Dermis microvascular lymphatic vessel endothelial cell (primary cell): ENCODE measurements at regions not wholly inside any gene's neighbourhood (a gene's known extent, or its start where the extent isn't known, plus 50 kb on each side); places are given as distances from the start of the nearest gene placed in this dataset.
A peak's percentile ranks its signal among the peaks of the same experiment; 100 is the strongest.

Experiments
- DNase-seq, 2 donors: peaks; one replicate each; pipeline versions ENCODE4 v3.0.0 to v3.0.0-alpha.2; 2010; ENCODE audit warnings: low read depth in 2 of 2

DNA sequence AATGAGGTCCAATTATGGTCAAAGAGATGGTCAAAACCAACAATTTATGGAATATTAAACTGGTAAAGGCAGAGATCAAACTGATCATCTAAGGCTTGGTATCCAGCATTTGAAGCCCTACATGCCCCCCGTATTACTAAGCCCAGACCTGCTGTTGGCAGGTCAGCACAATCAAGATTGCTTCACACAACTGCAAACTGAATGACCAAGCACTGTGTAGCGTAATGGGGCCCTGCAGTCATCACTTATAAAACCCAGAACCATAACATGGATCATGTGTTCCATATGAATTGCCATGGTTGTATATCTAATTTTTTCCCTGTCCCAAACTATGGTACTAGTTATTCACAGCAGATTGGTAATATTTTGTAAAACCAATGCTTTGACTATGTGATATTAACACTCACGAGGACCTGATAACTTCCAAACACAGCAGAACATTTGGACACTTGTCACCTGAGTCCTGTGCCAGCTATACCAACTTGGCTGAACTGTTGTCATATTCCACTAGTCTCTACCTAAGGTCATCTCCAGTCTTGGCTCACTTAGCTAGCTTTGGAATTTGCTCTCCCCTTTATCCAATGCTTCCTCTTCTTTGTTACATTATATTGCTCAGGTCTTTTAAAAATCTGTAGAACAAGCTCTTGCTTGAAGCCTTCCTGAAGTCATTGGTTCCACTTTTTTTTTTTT is 81.7 kb upstream of the HMHB1 start:
- no peak for DNase-seq

DNA sequence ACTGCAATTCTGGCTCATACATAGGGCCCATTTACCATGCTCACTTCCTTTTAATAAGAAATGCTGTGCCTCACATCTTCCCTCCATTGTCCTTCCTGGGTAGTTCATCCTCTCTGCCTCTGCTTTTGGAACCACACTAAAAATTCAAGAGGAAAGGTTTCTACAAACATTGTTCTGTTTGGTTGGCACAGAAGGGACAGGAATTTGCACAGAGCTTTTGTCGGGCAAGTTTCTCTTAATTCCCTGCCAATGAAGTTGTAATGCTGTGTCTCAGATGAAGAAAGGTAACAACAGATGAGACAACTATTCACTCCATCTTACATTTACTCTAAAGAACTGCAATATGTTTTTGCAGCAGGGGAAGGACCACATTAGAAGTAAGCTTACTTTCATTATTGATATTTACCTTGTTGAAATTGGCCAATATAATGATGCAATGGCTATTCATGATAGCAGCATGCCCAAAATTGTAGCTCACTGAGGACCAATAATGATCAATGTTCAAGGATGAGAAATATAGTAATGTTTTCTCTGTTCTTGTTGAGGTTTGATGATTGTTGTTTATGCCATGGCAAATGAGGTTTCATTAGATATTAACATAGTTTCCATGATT is 82.5 kb upstream of the HMHB1 start:
- no peak for DNase-seq

DNA sequence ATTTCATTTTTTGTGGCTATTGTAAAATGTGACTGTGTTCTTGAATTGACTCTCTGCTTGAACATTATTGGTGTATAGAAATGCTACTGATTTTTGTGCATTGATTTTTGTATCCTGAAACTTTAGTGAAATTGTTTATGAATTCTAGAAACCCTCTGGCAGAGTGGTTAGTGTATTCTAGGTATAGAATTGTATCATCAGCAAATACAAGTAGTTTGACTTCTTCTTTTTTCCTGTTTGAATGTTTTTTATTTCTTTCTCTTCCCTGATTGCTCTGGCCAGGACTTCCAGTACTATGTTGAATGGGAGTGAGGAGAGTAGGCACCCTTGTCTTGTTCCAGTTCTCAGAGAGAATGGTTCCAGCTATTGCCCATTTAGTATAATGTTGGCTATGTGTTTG is 88.8 kb upstream of the HMHB1 start:
- DNase-seq = no peak

DNA sequence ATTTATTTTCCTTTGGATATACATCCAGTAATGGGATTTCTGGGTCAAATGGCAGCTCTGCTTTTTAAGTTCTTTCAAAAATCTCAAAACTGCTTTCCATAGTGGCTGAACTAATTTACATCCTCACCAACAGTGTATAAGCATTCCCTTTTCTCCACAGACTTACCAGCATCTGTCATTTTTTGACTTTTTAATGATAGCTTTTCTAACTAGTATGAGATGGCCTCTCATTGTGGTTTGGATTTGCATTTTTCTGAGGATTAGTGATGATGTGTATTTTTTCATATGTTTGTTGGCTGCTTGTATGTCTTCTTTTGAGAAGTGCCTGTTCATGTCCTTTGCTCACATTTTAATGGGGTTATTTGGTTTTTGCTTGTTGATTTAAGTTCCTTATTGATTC is 90.0 kb upstream of the HMHB1 start:
- no peak for DNase-seq

DNA sequence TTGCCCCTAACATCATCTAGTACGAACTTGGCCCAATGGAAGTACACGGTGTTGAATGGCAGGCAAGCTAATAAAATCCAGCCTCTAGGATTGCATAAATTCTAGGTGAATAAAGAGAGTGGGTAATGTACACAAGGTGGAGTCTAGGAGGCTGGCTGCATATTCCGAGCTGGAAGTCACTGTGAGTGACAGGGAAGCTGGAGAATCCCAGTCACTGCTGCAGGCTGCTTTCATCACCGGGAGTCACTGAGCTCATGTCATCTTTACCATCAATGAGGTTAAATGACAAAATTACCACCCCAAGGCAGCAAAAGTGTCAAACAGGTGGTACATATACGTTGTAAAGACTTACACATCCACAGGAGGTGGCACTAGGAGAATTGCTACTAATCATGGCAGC is 91.3 kb upstream of the HMHB1 start:
- DNase-seq = no peak

DNA sequence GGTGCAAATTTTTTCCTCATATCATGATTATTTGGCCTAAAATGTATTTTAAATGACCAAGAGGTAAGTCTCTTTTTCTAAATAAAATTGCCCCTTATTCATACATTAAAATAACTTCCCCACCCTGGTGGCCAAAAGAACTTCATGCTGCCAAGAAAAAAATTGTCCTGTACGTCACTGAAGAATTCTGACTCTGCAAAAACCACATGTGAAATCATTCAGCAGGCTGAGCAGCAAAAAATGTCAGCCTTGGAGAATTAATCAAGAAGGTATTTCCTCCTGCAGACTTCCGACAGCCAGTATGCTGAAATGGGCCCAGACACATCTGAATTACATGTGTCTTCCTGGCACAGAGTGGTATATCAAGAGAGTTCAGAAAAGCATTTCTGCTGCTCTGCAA is 94.6 kb upstream of the HMHB1 start:
- DNase-seq = no peak

DNA sequence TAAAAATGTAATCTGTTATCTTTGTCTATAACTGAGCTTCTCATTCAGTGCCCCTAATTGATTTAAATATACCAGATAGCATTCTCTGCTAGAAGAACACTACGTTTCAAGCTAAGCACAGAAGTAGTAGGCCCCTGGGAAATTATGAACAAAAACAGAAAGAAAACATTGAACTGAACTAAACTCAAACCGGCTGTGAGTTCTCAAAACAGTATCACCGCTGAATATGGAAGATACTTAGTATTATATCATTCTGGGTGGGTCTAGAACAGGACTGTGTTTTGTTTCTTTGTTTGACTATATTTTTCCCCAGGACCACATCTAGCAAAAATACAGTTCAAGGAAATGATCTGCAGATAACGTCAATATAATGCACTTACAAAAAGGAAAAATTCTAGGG is 95.1 kb upstream of the HMHB1 start:
- no peak for DNase-seq

DNA sequence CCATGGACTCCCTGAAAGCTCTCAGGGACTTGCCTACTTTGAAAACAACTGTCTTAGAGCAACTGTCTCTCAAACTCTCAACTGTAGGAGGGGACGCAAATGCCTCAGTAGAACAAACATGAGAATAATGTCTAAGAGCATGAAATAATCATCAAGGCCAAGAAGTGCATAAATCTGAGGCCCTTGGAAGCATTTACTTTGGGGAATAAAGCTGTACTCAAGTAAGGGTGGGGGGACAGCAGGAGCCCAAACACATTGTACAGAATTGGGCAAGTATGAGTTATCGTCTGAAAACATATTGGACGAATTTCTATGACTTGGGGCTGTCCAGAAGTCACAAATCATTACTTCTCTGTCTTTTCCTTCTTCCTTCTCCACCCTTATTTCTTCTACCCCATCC is 96.3 kb upstream of the HMHB1 start:
- DNase-seq = no peak

DNA sequence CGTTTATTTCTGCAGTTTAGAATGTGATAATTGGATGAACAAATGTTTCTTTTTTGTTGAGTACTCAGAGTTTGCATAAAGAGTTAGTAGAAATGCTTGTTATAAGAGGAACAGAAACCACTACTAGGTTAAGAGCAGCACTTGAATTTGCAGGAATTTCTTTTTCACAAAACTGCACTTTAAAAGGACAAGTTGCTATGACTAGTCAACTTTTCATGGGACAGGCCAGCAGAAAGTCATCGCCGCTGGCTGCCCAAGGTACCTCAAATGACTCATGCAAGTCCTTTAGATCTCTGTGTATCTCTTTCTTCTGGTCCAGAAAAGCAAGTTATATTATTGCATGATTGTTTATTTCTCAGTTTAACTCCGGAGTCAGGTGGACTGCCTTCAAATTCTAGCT is 97.3 kb upstream of the HMHB1 start:
- no peak for DNase-seq

DNA sequence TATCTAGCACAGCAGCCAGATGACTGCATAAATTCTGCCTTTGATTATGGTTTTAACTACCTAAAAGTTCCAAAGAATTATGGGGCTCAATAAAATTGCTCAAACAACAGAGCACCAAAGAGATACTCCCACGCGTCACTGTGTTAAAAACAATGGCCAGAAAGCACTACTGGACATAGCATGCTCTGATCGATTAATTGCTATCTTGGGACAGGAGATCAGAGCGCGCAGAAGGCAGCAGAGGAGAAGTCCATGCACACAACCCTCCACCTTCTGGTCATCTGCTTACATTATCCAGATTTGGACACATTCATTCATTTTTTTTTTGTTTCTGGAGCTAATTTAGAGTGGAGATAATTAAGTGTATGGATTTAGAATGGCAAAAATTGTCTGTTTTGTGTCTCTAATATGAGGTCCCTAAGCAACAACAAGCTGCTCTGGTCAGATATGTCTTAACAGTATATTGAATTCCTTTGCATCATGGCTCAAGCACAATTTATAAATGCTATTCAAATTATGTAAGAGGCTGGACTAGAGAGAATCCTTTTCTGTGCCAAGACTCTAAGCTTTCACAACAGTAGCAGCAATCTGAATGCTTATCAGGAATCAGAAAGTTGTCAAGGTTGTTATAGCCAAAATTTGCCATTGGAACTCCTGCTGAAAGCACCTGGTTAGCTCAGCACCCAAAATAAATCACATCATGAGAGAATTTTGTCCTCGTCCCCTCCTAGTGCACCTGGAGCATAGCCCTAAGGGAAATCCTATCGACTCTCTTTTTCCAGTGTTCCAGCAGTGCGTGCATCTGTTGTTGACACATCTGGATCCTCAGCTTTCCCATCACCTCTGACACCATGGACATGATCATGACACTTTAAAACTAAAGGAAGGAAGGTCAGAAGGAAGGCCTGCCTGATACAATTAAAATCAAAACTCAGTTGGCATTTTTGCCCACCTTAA is 98.6 kb upstream of the HMHB1 start:
- DNase-seq = peak in 1 of 2 donors; percentile 40

DNA sequence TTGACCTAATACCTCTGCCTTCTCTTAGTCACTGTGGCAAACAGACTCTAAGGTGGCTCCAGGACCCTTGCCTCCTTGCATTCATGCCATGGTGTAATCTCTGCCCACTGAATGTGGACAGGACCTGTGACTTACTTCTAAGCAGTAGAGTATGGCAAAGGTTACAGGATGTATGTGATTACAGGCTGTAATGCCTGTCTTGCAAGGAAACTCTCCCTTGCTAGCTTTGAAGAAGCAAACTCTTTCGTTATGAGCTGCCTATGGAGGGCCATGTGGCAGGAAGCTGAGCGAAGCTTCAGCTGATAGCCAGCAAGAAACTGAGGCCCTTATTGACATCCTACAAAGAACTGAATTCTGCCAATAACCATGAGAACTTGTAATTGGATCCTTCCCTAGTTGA is 103.3 kb upstream of the HMHB1 start:
- no peak for DNase-seq

DNA sequence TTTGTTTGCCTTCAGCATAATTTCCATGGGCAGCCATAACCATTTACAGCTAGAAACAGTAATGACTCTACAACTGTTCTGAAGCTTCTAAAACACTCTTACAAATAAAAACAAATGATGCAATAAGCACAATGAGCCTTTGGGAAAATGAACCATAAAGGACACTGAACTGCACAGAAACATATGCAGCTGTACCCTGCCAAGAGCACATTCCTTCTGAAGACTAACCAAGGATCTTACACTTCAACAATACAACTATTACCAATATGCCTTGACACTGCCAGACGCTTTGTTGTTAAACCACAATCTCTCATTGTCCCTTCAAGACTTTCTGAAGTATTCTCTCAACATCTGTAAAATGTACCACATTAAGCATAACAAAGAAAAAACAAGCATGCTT is 104.2 kb upstream of the HMHB1 start:
- no peak for DNase-seq

DNA sequence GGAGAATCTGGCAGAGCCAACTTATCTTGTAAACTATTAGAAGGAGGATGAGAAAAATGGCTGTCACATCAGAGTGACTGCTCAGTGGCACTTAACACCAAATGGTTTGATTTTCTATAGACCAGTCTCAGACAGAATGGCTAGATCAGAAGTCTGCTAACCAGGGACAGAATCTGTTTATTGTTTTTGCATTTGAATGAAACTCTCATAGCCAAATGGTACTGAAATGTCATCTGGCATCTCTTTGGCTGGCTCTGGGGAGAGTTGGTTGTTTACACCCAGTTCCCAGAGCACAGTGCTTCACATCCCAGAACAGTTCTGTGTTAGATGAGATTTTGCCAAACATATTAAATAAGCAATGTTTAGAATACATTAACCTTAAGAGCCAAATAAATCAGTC is 106.6 kb upstream of the HMHB1 start:
- DNase-seq = no peak

DNA sequence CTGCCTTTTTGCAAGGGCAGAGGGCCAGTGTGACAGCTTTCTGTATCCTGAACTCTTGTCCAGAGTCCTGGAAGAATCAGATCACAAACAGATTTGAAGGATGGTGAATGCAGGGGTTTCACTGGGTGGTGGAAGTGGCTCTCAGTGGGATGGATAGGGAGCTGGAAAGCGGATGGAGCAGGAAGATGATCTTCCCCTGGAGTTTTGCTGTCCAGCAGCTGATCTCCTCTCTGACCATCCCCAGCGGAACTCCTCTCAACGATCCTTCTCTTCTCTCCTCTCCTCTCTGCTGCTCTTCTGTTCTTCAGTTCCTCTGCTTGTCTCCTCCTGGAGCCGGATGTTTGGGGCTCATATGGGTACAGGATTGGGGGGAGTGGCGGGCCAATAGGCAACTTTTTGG is 108.3 kb upstream of the HMHB1 start:
- no peak for DNase-seq

DNA sequence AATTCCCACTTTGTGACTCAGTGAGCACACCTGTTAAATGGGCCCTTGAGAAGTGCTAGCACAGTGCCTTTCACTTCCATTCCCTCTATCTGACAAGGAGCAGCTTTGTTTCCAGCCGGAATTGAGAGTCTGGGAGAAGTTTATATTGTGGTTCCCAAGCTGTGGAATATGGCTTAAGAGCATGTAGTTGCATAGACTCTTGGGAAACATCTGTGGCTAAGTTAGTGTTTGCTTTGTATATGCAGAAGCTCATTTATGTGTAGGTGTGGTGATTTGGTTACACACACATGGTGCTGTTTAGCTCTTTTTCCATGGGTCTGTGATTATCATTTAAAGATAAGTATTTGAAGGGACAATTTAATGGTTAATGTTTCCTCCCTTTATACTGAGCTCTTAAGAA is 110.5 kb upstream of the HMHB1 start:
- DNase-seq = no peak

DNA sequence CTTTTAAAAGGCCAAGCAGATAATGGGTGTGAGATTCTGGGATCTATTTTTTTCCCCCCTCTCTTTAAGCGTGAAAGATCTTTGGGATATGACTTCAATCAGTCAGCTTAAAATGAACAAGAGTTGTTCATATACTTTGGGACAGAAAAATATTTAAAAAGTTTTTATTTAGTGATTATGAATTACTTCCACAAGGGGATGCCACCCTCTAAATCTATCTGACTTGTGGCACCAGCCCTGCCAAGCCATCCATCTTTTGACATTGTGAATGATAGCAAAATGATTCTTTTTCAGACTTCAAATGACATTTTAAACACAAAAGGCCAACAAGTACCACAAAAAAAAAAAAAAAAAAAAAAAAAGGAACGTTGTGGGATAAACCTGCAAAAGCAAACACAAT is 111.0 kb upstream of the HMHB1 start:
- DNase-seq = no peak

DNA sequence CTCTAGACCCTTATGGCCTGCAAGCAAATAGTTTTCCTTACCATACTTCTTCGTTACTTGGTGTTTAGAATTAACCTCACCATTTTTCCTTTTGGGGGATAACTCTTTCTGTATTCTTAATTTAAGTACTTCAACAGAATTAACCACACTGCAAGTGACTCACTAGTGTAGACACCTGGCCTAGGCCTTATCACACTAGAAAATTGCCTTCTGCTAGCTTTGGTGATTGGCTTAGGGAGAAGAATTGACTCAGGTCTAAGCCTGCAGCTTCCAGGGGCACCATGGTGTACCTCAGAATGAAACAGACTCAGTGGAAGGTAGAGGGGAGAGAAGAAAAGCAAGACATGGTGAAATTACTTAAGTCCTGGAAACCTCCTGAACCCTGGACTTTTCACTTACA is 112.8 kb upstream of the HMHB1 start:
- DNase-seq = no peak

DNA sequence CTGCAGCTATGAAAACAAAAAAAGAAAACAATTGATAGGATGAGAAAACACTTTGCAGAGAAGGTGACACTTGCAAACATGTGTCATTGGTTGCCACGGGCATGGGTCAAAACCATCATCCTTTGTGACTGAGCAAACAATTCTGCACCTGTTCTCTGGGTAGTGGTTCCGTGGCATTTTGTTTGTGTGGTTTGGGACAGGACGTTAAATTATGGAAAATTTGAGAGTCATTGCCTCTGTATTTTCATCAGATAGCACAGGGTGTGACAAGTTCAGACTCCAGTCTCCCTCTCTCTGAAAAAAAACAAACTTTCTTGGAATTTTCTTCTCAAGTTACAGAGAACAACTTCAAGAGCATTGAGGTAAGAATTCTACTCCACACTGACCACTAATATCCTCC is 113.4 kb upstream of the HMHB1 start:
- DNase-seq = no peak

DNA sequence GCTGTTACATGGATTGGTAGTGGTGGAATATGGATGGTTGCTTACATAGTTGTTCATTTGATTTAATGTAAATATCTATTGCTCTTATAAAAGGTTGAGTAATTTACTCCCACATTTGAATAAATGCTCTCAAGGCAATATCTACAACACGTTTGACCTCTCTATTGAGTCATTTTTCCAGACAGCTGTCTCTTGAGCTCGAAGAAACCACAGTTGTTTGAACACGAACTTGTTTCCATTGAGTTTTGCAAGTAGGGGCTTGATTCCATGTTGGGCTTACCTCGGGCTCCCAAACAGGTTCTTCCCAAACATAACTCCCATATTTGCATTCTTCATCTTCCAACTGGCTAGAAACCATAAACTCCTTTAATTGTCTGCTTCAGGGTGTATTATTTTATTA is 115.0 kb upstream of the HMHB1 start:
- DNase-seq = no peak

DNA sequence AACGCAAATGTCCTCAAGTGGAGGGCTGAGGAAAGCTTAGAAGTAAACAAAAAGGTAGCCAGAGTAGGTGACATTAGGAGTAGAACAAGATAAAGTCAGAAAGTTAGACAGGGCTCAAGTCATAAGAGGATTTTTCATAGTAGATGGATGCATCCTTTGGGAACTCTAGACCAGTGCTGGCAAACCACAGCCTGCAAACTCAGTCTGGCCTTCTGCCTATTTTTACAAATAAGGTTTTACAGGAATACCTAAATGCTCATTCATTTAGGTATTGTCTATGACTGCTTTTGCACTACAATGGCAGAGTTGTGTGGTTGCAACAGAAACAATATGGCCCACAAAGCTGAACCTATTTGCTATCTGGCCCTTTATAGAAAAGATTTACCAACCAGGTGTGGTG is 116.0 kb upstream of the HMHB1 start:
- no peak for DNase-seq

DNA sequence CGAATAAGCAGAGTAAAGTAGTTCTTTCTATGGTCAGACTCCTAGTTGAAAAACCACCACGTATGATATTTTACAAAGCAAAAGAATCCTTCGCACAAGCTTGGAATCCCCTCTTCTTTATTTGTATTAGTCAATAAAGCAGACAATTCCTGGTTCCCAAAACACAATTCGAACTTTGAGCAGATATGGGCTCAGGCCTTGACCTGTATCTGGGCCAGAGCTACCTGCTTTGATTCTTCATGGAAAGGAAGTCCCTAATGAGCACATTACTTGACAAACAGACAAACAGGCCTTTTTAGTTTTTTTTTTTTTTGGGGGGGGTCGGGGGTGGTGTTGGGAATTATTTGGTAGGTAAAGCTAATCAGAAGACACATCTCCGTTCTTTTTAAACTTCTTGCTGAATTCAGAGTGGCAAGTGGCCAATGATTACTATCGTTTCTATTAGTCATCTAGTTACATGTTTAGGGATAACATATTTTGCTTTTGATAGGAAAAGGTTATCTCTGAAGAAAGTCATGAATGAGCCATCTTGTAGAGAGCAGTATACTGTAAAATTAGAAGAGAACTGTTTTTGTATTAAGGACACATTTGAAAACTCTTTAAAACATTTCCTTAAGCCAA is 116.6 kb upstream of the HMHB1 start:
- no peak for DNase-seq

DNA sequence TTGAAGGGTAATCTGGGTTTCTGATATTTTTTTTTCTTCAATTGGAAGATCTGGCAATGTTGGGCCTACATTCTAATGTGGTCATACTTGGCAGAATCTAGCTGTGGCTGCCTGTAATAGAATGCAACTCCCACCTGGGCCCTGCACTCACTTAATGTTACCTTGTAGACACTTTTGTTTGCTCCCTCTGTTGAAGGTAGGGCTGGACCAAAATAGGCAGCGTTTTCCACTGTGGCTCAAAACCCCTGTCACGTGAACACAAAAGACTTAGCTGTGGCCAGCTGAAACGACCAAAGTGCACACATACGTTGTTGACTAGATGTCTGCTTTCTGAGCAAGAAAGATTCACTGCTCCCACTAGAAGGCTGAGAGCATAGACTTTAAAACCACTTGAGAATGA is 117.6 kb upstream of the HMHB1 start:
- no peak for DNase-seq
